Liver (tissue), 3 donors: ENCODE measurements at regions not wholly inside any gene's neighbourhood (a gene's known extent, or its start where the extent isn't known, plus 50 kb on each side); places are given as distances from the start of the nearest gene placed in this dataset.

Source experiments
- ATF3 ChIP-seq: IDR thresholded peaks from 2 replicates; pipeline ENCODE4 v1.6.1; 2016; ENCODE audit warnings: antibody characterized with exemption
- CTCF ChIP-seq: fragments of 150-350 bp; IDR thresholded peaks from 2 replicates; pipeline ENCODE4 v1.5.1; 2017; ENCODE audit warnings: improper control_type of control experiment, low read depth, low read length; ENCODE audit not compliant: missing input control
- EGR1 ChIP-seq, 2 donors: IDR thresholded peaks; 2 replicates each; pipeline ENCODE4 v1.6.1; 2016 to 2018; ENCODE audit warnings: antibody characterized with exemption in 2 of 2, low read depth in 2 of 2
- TAF1 ChIP-seq: conservative IDR thresholded peaks from 2 replicates; pipeline ENCODE4 v1.6.1; 2016; ENCODE audit warnings: antibody characterized with exemption, mild to moderate bottlenecking
- YY1 ChIP-seq: IDR thresholded peaks from 2 replicates; pipeline ENCODE4 v1.6.1; 2016; ENCODE audit warnings: antibody characterized with exemption, mild to moderate bottlenecking
- ZBTB33 ChIP-seq: IDR thresholded peaks from 2 replicates; pipeline ENCODE4 v1.6.1; 2016; ENCODE audit warnings: antibody characterized with exemption
- TF ChIP-seq, protein P1 (sequence below): IDR thresholded peaks from 2 replicates; pipeline ENCODE4 v1.6.1; 2016; ENCODE audit warnings: antibody characterized with exemption
- TF ChIP-seq, protein P2 (sequence below): IDR thresholded peaks from 2 replicates; pipeline ENCODE4 v1.6.1; 2016; ENCODE audit warnings: antibody characterized with exemption, mild to moderate bottlenecking
- donor health status: healthy.
- donor health status: healthy.

- TF ChIP-seq CTCF (no peak), TAF1 (no peak), YY1 (no peak), EGR1 (IDR thresholded peaks at IDR 0.05; ENCODE audit: low read depth in 2 of 2) (no peak), ZBTB33 (no peak), ATF3 (no peak)
- TF ChIP-seq, protein P1, sequence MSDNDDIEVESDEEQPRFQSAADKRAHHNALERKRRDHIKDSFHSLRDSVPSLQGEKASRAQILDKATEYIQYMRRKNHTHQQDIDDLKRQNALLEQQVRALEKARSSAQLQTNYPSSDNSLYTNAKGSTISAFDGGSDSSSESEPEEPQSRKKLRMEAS, result no peak
- TF ChIP-seq, protein P2, sequence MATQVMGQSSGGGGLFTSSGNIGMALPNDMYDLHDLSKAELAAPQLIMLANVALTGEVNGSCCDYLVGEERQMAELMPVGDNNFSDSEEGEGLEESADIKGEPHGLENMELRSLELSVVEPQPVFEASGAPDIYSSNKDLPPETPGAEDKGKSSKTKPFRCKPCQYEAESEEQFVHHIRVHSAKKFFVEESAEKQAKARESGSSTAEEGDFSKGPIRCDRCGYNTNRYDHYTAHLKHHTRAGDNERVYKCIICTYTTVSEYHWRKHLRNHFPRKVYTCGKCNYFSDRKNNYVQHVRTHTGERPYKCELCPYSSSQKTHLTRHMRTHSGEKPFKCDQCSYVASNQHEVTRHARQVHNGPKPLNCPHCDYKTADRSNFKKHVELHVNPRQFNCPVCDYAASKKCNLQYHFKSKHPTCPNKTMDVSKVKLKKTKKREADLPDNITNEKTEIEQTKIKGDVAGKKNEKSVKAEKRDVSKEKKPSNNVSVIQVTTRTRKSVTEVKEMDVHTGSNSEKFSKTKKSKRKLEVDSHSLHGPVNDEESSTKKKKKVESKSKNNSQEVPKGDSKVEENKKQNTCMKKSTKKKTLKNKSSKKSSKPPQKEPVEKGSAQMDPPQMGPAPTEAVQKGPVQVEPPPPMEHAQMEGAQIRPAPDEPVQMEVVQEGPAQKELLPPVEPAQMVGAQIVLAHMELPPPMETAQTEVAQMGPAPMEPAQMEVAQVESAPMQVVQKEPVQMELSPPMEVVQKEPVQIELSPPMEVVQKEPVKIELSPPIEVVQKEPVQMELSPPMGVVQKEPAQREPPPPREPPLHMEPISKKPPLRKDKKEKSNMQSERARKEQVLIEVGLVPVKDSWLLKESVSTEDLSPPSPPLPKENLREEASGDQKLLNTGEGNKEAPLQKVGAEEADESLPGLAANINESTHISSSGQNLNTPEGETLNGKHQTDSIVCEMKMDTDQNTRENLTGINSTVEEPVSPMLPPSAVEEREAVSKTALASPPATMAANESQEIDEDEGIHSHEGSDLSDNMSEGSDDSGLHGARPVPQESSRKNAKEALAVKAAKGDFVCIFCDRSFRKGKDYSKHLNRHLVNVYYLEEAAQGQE, result no peak
These were observed 937.9 kb downstream of the TUSC7 start for GRCh38 chr3:117647435-117647834.
